GF-D8 (cell line): ENCODE measurements at regions not wholly inside any gene's neighbourhood (a gene's known extent, or its start where the extent isn't known, plus 50 kb on each side); places are given as distances from the start of the nearest gene placed in this dataset.

Experiments
- DNase-seq: peaks from one replicate; lab custom pipeline; 2025; lab: John Stamatoyannopoulos, UW

- no peak for DNase-seq
Observed at GRCh38 chr16:26295625-26296304, 604.0 kb downstream of the HS3ST4 start.

GRCh38 chr16:26301516-26301915 lies 609.8 kb downstream of the HS3ST4 start:
- no peak for DNase-seq

- DNase-seq = no peak
Observed at GRCh38 chr16:26316683-26317464, 625.1 kb downstream of the HS3ST4 start.

- DNase-seq = no peak
Observed at GRCh38 chr16:26317885-26318284, 626.1 kb downstream of the HS3ST4 start.

GRCh38 chr16:26330654-26331053 lies 638.9 kb downstream of the HS3ST4 start:
- DNase-seq = no peak

GRCh38 chr16:26334218-26335111 lies 642.7 kb downstream of the HS3ST4 start:
- DNase-seq = peak; percentile 77

GRCh38 chr16:26335236-26335853 lies 643.6 kb downstream of the HS3ST4 start:
- DNase-seq = no peak

GRCh38 chr16:26342621-26343020 lies 650.9 kb downstream of the HS3ST4 start:
- DNase-seq = no peak

- DNase-seq = no peak
Observed at GRCh38 chr16:26344240-26344776, 652.5 kb downstream of the HS3ST4 start.

GRCh38 chr16:26344976-26345375 lies 653.2 kb downstream of the HS3ST4 start:
- no peak for DNase-seq

- DNase-seq = no peak
Observed at GRCh38 chr16:26345966-26346365, 654.2 kb downstream of the HS3ST4 start.

- DNase-seq = no peak
Observed at GRCh38 chr16:26348095-26348494, 656.3 kb downstream of the HS3ST4 start.

- no peak for DNase-seq
Observed at GRCh38 chr16:26360867-26361266, 669.1 kb downstream of the HS3ST4 start.

- DNase-seq = no peak
Observed at GRCh38 chr16:26363581-26363980, 671.8 kb downstream of the HS3ST4 start.

- DNase-seq = no peak
Observed at GRCh38 chr16:26365161-26365940, 673.6 kb downstream of the HS3ST4 start.

- DNase-seq = no peak
Observed at GRCh38 chr16:26371349-26371869, 679.6 kb downstream of the HS3ST4 start.

- no peak for DNase-seq
Observed at GRCh38 chr16:26374279-26374925, 682.6 kb downstream of the HS3ST4 start.

- DNase-seq = no peak
Observed at GRCh38 chr16:26382586-26382985, 684.1 kb upstream of the C16orf82 start.

GRCh38 chr16:26386096-26386495 lies 680.6 kb upstream of the C16orf82 start:
- DNase-seq = no peak

- DNase-seq = no peak
Observed at GRCh38 chr16:26391833-26392232, 674.9 kb upstream of the C16orf82 start.
